LNCaP clone FGC (cell line): ENCODE measurements at regions not wholly inside any gene's neighbourhood (a gene's known extent, or its start where the extent isn't known, plus 50 kb on each side); places are given as distances from the start of the nearest gene placed in this dataset.

ENCODE experiments used
- DNase-seq: peaks from one replicate; pipeline ENCODE4 v3.0.0-alpha.2; 2011; ENCODE audit warnings: low read depth
- H3K4me3 ChIP-seq: 2 replicates; pipeline ENCODE4 v1.5.1; 2011; ENCODE audit warnings: mild to moderate bottlenecking, low read depth, low read length, control low read depth
- CTCF ChIP-seq: IDR thresholded peaks from 2 replicates; pipeline ENCODE4 v1.5.1; 2012; ENCODE audit warnings: mild to moderate bottlenecking; ENCODE audit not compliant: control insufficient read depth, insufficient read depth; ENCODE audit errors: extremely low read depth

GRCh38 chr21:25464275-25464674, 143.0 kb downstream of the MRPL39 start:
- H3K4me3 ChIP-seq = no peak overlapping the region
- no peak for DNase-seq
- no peak for TF ChIP-seq CTCF

DNA sequence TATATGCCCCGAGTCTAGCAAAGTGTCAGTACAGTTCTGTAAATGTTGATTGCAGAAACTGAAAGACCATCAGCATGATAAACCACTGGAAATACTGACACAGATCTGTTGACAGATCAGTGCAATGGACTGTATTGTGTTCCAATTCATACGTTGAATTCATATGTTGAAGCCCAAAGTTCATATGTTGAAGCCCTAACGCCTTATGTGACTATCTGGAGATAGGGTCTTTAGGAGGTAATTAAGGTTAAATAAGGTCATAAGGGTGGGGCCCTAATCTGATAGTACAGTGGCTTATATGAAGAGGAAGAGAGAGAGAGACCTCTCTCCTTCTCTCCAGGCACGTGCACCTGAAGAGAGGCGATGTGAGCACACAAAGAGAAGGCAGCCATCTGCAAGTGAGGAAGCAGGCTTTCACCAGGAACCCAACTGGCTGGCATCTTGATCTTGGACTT, 144.7 kb downstream of the MRPL39 start:
- TF ChIP-seq CTCF = no peak
- H3K4me3 ChIP-seq = no peak overlapping the region

DNA sequence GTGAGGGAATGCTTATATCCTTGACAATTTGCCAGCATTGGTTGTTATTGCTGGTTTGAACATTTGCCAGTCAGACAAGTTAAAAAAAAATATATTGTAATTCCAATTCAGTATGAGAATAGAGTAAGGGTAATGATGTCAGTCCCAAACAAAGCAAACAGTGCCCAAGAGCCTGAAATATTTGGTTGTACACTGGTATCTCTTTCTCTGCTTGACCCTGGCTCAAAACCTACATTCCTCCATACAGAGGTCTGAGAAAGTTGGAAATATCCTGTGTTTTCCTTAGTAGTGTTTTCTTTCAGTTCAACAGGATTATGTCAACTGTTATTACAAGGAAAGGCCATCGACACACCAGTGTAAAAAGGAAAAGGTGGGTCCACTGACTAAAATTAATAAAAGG, 145.6 kb downstream of the MRPL39 start:
- TF ChIP-seq CTCF = no peak
- H3K4me3 ChIP-seq = no peak overlapping the region
- no peak for DNase-seq

More for the DNA sequence above, 144.7 kb downstream of the MRPL39 start:
- DNase-seq = no peak

DNA sequence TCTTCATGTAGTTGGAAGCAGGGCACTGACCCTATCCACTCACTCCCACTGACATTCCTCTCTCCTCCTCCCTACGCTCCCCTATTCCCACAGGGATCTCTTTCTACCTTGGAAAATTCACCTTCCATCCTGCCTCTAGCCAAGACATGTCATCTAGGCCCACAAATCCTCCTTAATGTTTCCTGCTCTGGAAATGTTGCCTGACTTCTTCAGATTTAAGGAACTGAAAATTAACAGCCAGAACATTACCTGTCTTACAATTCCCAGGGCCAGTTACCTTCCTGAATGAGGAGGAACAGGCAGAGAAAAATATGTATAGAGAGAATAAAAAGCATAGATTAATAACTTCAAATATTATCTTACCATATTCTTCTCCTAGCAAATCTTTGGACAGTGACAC, 147.3 kb downstream of the MRPL39 start:
- no peak overlapping the region for H3K4me3 ChIP-seq
- TF ChIP-seq CTCF = no peak
- no peak for DNase-seq

DNA sequence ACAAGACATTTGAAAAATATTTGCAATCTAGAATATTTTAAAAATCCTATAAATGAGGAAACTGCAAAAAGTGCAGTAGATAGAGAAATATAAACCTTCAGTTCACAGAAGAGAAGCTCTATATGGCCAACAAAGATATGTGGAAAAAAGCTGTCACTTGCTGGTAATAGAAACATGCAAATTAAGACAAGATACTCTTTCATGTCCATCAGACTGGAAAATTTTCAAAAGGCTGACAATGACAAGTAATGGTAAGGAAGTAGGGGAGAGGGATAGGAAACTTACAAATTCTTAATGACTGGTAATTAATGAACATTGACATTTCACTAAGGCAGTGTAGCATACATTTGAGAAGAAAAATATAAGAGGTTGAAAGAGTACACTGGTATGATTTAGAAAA, 147.9 kb downstream of the MRPL39 start:
- DNase-seq = no peak
- TF ChIP-seq CTCF = no peak
- no peak overlapping the region for H3K4me3 ChIP-seq

DNA sequence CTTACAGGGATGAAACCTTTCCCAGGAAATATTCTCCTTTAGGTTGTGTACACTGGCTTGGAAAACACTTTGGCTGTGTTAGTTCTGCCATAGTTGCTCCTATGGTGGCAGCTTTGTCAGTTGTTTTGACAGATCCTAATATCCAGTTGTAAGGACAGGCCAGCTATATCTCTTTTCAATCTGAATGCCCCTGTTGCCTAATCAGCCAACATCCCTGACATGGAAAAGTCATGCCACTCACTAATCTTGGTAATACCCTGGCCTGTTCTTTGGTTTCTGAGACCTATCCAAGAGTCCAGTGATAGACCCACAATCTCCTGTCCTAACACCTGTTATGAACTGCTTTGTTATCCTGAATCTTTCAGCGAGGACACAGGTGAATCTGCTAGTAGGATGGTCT, 148.8 kb downstream of the MRPL39 start:
- DNase-seq = no peak
- TF ChIP-seq CTCF = no peak
- no peak overlapping the region for H3K4me3 ChIP-seq

- TF ChIP-seq CTCF = no peak
- DNase-seq = no peak
- H3K4me3 ChIP-seq = no peak overlapping the region
Measured at GRCh38 chr21:25457946-25458345, 149.3 kb downstream of the MRPL39 start.
